HepG2 (cell line): ENCODE measurements at regions not wholly inside any gene's neighbourhood (a gene's known extent, or its start where the extent isn't known, plus 50 kb on each side); places are given as distances from the start of the nearest gene placed in this dataset.

ENCODE experiments used
- BHLHE40 ChIP-seq: IDR thresholded peaks from 2 replicates; pipeline ENCODE4 v1.6.1; 2011; ENCODE audit warnings: low read length, improper control_type of control experiment
- HBP1 ChIP-seq: IDR thresholded peaks from 2 replicates; pipeline ENCODE4 v1.6.1; 2016; ENCODE audit warnings: low read depth, control low read depth
- NR1H2 ChIP-seq: sonication (generic); formaldehyde crosslinking; IDR thresholded peaks from 2 replicates; pipeline ENCODE4 v1.8.1; 2022; ENCODE audit warnings: low read depth, missing genetic modification reagents, borderline replicate concordance
- POLR2A ChIP-seq, 2 experiments: IDR thresholded peaks; 2 replicates each; pipeline ENCODE4 v1.6.1; 2011; ENCODE audit warnings: low read depth in 2 of 2, low read length in 2 of 2, mild to moderate bottlenecking in 1 of 2, moderate library complexity in 1 of 2; ENCODE audit not compliant: insufficient read depth in 1 of 2

GRCh38 chr1:60160141-60160540 lies 86.6 kb upstream of the C1orf87 start:
- TF ChIP-seq BHLHE40 (no peak), NR1H2 (no peak), HBP1 (CRISPR knock-in tag) (no peak), POLR2A (IDR thresholded peaks at IDR 0.05; ENCODE audit: insufficient read depth in 1 of 2, low read depth in 2 of 2, low read length in 2 of 2) (no peak)
